ENCODE measurements at regions not wholly inside any gene's neighbourhood (a gene's known extent, or its start where the extent isn't known, plus 50 kb on each side); places are given as distances from the start of the nearest gene placed in this dataset.

GRCh38 chr4:99763635-99764101 lies 53.0 kb upstream of the DAPP1 start:
- intact Hi-C loops (cut with micrococcal nuclease): no loop called here
- H3K4me1 ChIP-seq (ENCODE audit: control insufficient read depth in 1 of 2, insufficient read depth in 2 of 2, low read length in 2 of 2): no peaks in the 10 kb centered on the region
- H3K36me3 ChIP-seq (replicated peaks in 1 of 2; ENCODE audit: control insufficient read depth in 1 of 2, insufficient read depth in 2 of 2, low read length in 2 of 2): no peaks in the 10 kb centered on the region
- H3K27ac Mint-ChIP-seq: no peak overlapping the region
- H3K4me1 Mint-ChIP-seq: no peaks in the 10 kb centered on the region
- H2AFZ ChIP-seq (ENCODE audit: insufficient read depth, low read depth, low read length, poor library complexity, severe bottlenecking): no peak overlapping the region
- no peaks in the 10 kb centered on the region for H3K36me3 Mint-ChIP-seq
- H3K4me3 Mint-ChIP-seq: no peak overlapping the region
- no peak overlapping the region for H3K4me2 ChIP-seq (replicated peaks; ENCODE audit: extremely low read depth, low read length, poor library complexity, severe bottlenecking)
- peaks cover 0 to 5% of the 10 kb centered on the region in 2 donors for H3K9me3 ChIP-seq (replicated peaks in 1 of 2; ENCODE audit: control insufficient read depth in 1 of 2, insufficient read depth in 1 of 2, low read length in 2 of 2)
- TF ChIP-seq CTCF (IDR thresholded peaks at IDR 0.05): no peak
- DNase-seq: no peak
- H3K4me3 ChIP-seq (replicated peaks in 1 of 3; ENCODE audit: low read depth in 2 of 3, low read length in 3 of 3): no peak overlapping the region
- 75% methylated on average over 1 of the region's 3 CpGs for WGBS (ENCODE audit: insufficient coverage)
- H3K27me3 ChIP-seq (ENCODE audit: control insufficient read depth in 2 of 2, insufficient read depth in 2 of 2, low read length in 2 of 2): no peaks in the 10 kb centered on the region
- no peaks in the 10 kb centered on the region for H4K20me1 ChIP-seq (ENCODE audit: insufficient read depth, low read length)
- no peaks in the 10 kb centered on the region for H3K79me2 ChIP-seq (ENCODE audit: insufficient read depth, low read length)
- peaks cover 0 to 3% (median 0%) of the 10 kb centered on the region in 3 donors for H3K27me3 Mint-ChIP-seq (ENCODE audit: low read depth in 3 of 3)
- H3K27ac ChIP-seq (ENCODE audit: low read depth in 1 of 2, low read length in 2 of 2): no peak overlapping the region
- peaks cover 0 to 10% (median 5%) of the 10 kb centered on the region in 7 donors for H3K9me3 Mint-ChIP-seq
- H3K9ac ChIP-seq (ENCODE audit: insufficient read depth, low read length, poor library complexity, severe bottlenecking): no peak overlapping the region

GRCh38 chr4:99762728-99763127 lies 53.9 kb upstream of the DAPP1 start:
- 94% methylated on average over 2 of the region's 3 CpGs for WGBS (ENCODE audit: insufficient coverage)
- Histone ChIP-seq H3K4me2 (replicated peaks; ENCODE audit: extremely low read depth, low read length, poor library complexity, severe bottlenecking) (no peak overlapping the region), H3K4me1 (ENCODE audit: control insufficient read depth in 1 of 2, insufficient read depth in 2 of 2, low read length in 2 of 2) (no peaks in the 10 kb centered on the region), H2AFZ (ENCODE audit: insufficient read depth, low read depth, low read length, poor library complexity, severe bottlenecking) (no peak overlapping the region), H3K27me3 (ENCODE audit: control insufficient read depth in 2 of 2, insufficient read depth in 2 of 2, low read length in 2 of 2) (no peaks in the 10 kb centered on the region), H3K79me2 (ENCODE audit: insufficient read depth, low read length) (no peaks in the 10 kb centered on the region), H3K9ac (ENCODE audit: insufficient read depth, low read length, poor library complexity, severe bottlenecking) (no peak overlapping the region), H3K4me3 (replicated peaks in 1 of 3; ENCODE audit: low read depth in 2 of 3, low read length in 3 of 3) (no peak overlapping the region), H3K9me3 (replicated peaks in 1 of 2; ENCODE audit: control insufficient read depth in 1 of 2, insufficient read depth in 1 of 2, low read length in 2 of 2) (peaks cover 0 to 5% of the 10 kb centered on the region in 2 donors), H3K27ac (ENCODE audit: low read depth in 1 of 2, low read length in 2 of 2) (no peak overlapping the region), H3K36me3 (replicated peaks in 1 of 2; ENCODE audit: control insufficient read depth in 1 of 2, insufficient read depth in 2 of 2, low read length in 2 of 2) (no peaks in the 10 kb centered on the region), H4K20me1 (ENCODE audit: insufficient read depth, low read length) (no peaks in the 10 kb centered on the region)
- intact Hi-C loops (cut with micrococcal nuclease): no loop called here
- TF ChIP-seq CTCF (IDR thresholded peaks at IDR 0.05): no peak
- no peak for DNase-seq
- H3K9me3 Mint-ChIP-seq: peaks cover 0 to 10% (median 5%) of the 10 kb centered on the region in 7 donors
- H3K4me3 Mint-ChIP-seq: no peak overlapping the region
- no peak overlapping the region for H3K27ac Mint-ChIP-seq
- no peaks in the 10 kb centered on the region for H3K36me3 Mint-ChIP-seq
- H3K27me3 Mint-ChIP-seq (ENCODE audit: low read depth in 3 of 3): peaks cover 0 to 3% (median 0%) of the 10 kb centered on the region in 3 donors
- no peaks in the 10 kb centered on the region for H3K4me1 Mint-ChIP-seq

Measured in CD14-positive monocyte (primary cell).